ENCODE measurements at regions not wholly inside any gene's neighbourhood (a gene's known extent, or its start where the extent isn't known, plus 50 kb on each side); places are given as distances from the start of the nearest gene placed in this dataset.

- Histone ChIP-seq H3K27ac (no peak overlapping the region), H3K27me3 (no peaks in the 10 kb centered on the region), H3K4me1 (no peaks in the 10 kb centered on the region), H3K4me3 (no peak overlapping the region), H3K9me3 (no peaks in the 10 kb centered on the region), H3K36me3 (no peaks in the 10 kb centered on the region)
- DNase-seq = no peak
- no peak for ATAC-seq
- TF ChIP-seq, protein P1, sequence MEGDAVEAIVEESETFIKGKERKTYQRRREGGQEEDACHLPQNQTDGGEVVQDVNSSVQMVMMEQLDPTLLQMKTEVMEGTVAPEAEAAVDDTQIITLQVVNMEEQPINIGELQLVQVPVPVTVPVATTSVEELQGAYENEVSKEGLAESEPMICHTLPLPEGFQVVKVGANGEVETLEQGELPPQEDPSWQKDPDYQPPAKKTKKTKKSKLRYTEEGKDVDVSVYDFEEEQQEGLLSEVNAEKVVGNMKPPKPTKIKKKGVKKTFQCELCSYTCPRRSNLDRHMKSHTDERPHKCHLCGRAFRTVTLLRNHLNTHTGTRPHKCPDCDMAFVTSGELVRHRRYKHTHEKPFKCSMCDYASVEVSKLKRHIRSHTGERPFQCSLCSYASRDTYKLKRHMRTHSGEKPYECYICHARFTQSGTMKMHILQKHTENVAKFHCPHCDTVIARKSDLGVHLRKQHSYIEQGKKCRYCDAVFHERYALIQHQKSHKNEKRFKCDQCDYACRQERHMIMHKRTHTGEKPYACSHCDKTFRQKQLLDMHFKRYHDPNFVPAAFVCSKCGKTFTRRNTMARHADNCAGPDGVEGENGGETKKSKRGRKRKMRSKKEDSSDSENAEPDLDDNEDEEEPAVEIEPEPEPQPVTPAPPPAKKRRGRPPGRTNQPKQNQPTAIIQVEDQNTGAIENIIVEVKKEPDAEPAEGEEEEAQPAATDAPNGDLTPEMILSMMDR (IDR thresholded peaks at IDR 0.05) = no peak
- WGBS, 2 donors = 31 to 33% methylated on average over 5 of the region's 5 CpGs
- intact Hi-C loops (cut with DNase I) = no loop called here
- FAIRE-seq = no peak
These were observed 344.6 kb upstream of the IMPG1 start for GRCh38 chr6:76416821-76417605.

- FAIRE-seq = no peak
- H3K27ac ChIP-seq = no peak overlapping the region
- no peaks in the 10 kb centered on the region for H3K27me3 ChIP-seq
- no peaks in the 10 kb centered on the region for H3K36me3 ChIP-seq
- no peak overlapping the region for H3K4me3 ChIP-seq
- H3K4me1 ChIP-seq = no peaks in the 10 kb centered on the region
- intact Hi-C loops (cut with DNase I) = no loop called here
- no peak for DNase-seq
- ATAC-seq = no peak
- no peaks in the 10 kb centered on the region for H3K9me3 ChIP-seq
- TF ChIP-seq, protein P1 (IDR thresholded peaks at IDR 0.05) = no peak
These were observed 330.6 kb upstream of the IMPG1 start for GRCh38 chr6:76403064-76403463.

DNA sequence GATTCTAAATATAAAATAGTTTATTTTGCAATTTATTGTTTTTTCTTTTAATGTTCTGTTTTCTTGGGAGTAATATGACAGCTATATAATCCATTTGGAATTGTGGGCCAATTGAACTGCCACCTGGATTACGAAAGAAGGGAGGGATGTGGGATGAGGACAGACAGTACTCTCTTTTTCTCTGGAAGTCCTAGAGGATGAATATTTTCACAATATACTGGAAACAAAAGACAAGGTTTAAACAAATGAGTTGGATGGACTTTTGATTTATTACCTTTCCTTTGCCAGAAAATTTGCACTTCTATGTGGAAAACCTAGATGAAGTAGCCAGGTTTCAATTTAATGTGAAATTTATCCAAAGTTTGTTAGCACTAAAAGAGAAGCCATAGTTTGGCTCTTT is 325.5 kb upstream of the IMPG1 start:
- TF ChIP-seq, protein P1 (IDR thresholded peaks at IDR 0.05) = no peak
- no peaks in the 10 kb centered on the region for H3K4me1 ChIP-seq
- no peak for DNase-seq
- WGBS, 2 donors = 85 to 91% methylated on average over 1 of the region's 1 CpG
- no peaks in the 10 kb centered on the region for H3K9me3 ChIP-seq
- H3K27ac ChIP-seq = no peak overlapping the region
- intact Hi-C loops (cut with DNase I) = no loop called here
- FAIRE-seq = no peak
- H3K27me3 ChIP-seq = no peaks in the 10 kb centered on the region
- no peaks in the 10 kb centered on the region for H3K36me3 ChIP-seq
- ATAC-seq = no peak
- H3K4me3 ChIP-seq = no peak overlapping the region

- intact Hi-C loops (cut with DNase I) = no loop called here
- FAIRE-seq (no peak), DNase-seq (no peak), ATAC-seq (no peak)
- Histone ChIP-seq H3K9me3 (no peaks in the 10 kb centered on the region), H3K27me3 (no peaks in the 10 kb centered on the region), H3K4me3 (no peak overlapping the region), H3K36me3 (no peaks in the 10 kb centered on the region), H3K27ac (no peak overlapping the region), H3K4me1 (no peaks in the 10 kb centered on the region)
- WGBS, 2 donors = 83 to 92% methylated on average over 1 of the region's 1 CpG
- TF ChIP-seq, protein P1 (IDR thresholded peaks at IDR 0.05) = no peak
These were observed 309.7 kb upstream of the IMPG1 start for GRCh38 chr6:76382201-76382600.

DNA sequence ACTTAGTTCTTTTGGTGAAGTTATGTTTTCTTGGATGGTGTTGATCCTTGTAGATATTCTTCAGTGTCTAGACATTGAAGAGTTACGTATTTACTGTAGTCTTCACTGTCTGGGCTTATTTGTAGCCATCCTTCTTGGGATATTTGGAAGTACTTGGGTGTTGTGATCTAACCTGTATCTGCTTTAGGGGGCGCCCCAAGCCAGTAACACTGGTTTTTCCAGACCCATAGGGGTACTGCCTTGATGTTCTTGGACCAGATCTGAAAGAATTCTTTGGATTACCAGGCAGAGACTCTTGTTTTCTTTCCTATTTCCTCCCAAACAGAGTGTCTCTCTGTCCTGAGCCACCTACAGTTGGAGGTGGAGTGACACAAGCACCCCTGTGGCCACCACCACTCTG is 309.1 kb upstream of the IMPG1 start:
- Histone ChIP-seq H3K27me3 (no peaks in the 10 kb centered on the region), H3K4me1 (no peaks in the 10 kb centered on the region), H3K36me3 (no peaks in the 10 kb centered on the region), H3K27ac (no peak overlapping the region), H3K4me3 (no peak overlapping the region), H3K9me3 (no peaks in the 10 kb centered on the region)
- intact Hi-C loops (cut with DNase I) = no loop called here
- DNase-seq = no peak
- no peak for FAIRE-seq
- WGBS, 2 donors = 59 to 64% methylated on average over 2 of the region's 2 CpGs
- TF ChIP-seq, protein P1 (IDR thresholded peaks at IDR 0.05) = no peak
- ATAC-seq = no peak
